AG09309 (cell line): ENCODE measurements at regions not wholly inside any gene's neighbourhood (a gene's known extent, or its start where the extent isn't known, plus 50 kb on each side); places are given as distances from the start of the nearest gene placed in this dataset.

Experiments
- DNase-seq: peaks from one replicate; pipeline ENCODE4 v3.0.0-alpha.2; 2010; ENCODE audit warnings: low read depth
- H3K4me3 ChIP-seq: 2 replicates; pipeline ENCODE4 v1.5.1; 2011; ENCODE audit warnings: mild to moderate bottlenecking, low read depth, low read length, moderate library complexity; ENCODE audit not compliant: control insufficient read depth
- TF ChIP-seq, protein P1 (sequence below): IDR thresholded peaks from 2 replicates; pipeline ENCODE4 v1.5.1; 2011; ENCODE audit warnings: mild to moderate bottlenecking, low read depth, low read length, inconsistent platforms; ENCODE audit not compliant: insufficient read depth, control insufficient read depth; ENCODE audit errors: missing control alignments

DNA sequence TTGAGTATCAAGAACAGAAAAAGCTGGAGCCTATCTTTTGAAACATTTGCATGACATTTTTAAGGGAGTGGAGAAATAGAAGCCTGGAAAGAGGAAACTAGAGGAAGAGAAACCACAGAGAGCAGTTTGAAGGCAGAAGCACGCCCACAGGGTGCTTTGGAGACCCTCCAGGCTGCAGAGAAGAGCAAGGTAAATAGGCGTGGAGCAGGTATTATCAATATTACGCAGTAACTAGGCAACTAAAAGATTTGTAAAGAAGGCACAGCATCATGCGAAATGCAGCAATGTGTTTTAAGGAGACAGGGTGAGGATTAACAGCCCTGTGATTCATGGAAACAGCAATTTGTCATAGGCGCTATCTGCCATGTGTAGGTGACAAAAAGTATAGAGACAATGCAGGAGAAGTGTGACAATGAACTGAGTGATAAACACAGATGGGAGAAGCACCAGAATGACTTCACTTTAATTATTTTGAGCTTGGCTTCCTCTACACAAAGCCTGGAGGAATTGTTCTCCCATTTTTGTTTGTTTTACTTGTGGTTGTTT lies 281.2 kb downstream of the BRINP1 start:
- DNase-seq, result no peak
- H3K4me3 ChIP-seq, result no peak overlapping the region
- TF ChIP-seq, protein P1, sequence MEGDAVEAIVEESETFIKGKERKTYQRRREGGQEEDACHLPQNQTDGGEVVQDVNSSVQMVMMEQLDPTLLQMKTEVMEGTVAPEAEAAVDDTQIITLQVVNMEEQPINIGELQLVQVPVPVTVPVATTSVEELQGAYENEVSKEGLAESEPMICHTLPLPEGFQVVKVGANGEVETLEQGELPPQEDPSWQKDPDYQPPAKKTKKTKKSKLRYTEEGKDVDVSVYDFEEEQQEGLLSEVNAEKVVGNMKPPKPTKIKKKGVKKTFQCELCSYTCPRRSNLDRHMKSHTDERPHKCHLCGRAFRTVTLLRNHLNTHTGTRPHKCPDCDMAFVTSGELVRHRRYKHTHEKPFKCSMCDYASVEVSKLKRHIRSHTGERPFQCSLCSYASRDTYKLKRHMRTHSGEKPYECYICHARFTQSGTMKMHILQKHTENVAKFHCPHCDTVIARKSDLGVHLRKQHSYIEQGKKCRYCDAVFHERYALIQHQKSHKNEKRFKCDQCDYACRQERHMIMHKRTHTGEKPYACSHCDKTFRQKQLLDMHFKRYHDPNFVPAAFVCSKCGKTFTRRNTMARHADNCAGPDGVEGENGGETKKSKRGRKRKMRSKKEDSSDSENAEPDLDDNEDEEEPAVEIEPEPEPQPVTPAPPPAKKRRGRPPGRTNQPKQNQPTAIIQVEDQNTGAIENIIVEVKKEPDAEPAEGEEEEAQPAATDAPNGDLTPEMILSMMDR, result no peak

DNA sequence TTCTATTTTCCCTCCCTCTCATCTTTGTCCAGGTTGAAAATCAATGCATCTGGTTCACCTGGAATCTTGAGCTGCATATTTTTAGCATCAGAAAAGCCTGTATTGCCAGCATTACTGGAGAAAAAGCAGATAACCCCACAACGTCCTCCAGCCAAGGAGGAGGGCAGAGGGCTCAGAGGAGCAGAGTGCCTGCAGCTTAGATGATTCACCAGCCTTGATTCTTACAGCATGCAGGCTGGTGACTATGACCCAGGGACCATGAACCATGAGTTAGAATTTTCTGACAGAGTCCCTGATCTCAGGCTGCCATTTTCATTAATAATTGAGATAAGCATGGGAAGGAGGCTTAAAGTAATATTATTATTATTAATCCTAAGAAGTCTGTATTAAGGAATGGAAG lies 278.2 kb downstream of the BRINP1 start:
- no peak for DNase-seq
- TF ChIP-seq, protein P1, result no peak
- no peak overlapping the region for H3K4me3 ChIP-seq

DNA sequence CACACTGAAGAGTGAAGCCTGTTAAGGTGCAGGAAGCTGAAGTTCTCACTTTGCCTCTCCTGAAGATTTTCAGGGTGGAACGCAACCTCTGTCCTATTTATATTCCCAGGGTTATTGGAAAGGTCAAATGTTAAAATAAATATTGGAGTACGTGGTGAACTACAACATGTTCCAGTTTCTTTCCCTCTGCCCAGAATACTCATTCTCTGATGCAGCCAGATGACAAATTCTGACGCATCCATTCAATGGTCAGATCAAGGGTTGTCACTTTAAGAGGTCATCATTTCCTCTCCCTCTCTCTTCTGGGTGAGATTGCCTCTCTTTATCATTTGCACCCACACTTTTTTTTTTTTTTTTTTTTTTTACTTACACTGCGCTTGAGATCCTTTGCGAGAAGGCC lies 277.1 kb downstream of the BRINP1 start:
- TF ChIP-seq, protein P1, result no peak
- no peak for DNase-seq
- no peak overlapping the region for H3K4me3 ChIP-seq

DNA sequence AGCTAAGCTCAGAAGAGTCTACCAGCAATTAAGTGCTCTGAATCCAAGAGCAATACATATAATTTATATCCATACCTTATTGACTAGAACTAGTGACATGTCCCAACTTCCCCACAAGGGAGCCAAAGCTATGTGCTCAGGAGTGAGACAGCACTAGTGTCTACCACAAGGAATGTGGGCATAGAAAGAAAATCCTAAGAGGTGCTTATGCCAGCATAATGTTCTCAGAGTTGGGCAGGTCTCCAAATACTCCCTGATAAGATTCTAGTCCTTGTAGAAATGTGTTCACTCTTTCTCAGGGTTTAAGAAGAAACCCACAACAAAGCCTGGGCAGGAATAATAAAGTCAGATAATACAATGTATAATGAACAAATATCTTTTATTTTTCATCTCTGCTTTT lies 275.1 kb downstream of the BRINP1 start:
- no peak overlapping the region for H3K4me3 ChIP-seq
- TF ChIP-seq, protein P1, result no peak
- no peak for DNase-seq

DNA sequence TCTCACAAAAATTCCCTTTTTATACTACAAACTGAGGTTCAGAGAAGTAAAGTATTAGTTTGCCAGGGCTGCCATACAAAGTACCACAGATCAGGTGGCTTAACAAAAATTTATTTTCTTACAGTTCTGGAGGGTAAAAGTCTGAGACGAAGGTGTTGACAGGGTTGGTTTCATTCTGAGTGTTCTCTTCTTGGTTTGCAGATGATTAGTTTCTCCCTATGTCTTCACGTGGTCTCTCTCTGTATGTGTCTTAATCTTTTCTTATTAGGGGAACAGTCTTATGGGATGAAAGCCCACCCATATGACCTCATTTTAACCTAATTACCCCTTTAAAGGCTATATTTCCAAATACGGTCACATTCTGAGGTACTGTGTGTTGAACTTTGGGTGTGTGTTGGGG lies 274.2 kb downstream of the BRINP1 start:
- no peak for DNase-seq
- TF ChIP-seq, protein P1, result no peak

DNA sequence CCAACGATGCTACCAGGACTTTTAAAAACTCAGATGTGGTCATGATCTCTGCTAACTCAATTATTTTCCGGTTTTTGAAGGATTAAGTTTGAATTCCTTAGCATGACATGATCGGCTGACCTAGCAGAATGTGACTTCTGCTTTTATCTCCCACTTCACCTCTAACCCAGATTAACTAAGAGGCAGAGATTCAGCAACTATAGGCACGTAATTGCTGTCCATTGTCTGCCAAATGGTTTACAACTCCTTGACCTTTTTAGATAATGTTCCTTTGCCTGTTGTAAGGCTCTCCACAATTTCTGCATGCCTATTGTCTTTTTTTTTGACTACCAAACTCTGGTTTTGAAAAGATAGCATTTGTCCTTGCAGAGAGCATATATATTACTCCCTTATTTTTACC lies 268.2 kb downstream of the BRINP1 start:
- no peak overlapping the region for H3K4me3 ChIP-seq
- TF ChIP-seq, protein P1, result no peak
- DNase-seq, result no peak

More for the DNA sequence above, 274.2 kb downstream of the BRINP1 start:
- no peak overlapping the region for H3K4me3 ChIP-seq

DNA sequence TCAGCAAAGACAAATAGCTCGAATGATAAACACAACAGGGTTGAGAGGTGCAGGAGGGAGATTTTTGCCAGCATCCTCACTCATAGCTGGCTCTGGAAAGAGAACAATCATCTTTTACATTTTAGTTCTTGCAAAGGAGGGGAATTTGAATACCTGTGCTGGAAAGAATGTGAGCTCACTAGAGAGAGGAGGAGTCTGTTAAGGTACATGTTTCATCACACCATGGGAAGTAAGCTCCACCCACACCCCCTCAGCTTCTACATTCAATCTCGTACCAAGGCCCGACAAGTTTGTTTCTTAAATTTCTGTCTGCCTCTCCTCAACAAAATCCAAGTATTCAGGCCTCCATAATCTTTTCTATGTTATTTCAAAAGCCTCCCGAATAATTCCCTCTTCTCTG lies 254.6 kb downstream of the BRINP1 start:
- H3K4me3 ChIP-seq, result no peak overlapping the region
- TF ChIP-seq, protein P1, result no peak
- no peak for DNase-seq
